Pons (tissue), 1 donor: ENCODE measurements at regions not wholly inside any gene's neighbourhood (a gene's known extent, or its start where the extent isn't known, plus 50 kb on each side); places are given as distances from the start of the nearest gene placed in this dataset.
"Not testable (repeated sequence)": the region's sequence is repeated elsewhere in the genome, so short reads cannot be mapped to it uniquely, and the experiment has no call there.

Source experiments
- DNase-seq: peaks from one replicate; pipeline ENCODE4 v3.0.0-alpha.2; 2016; ENCODE audit warnings: low spot score

DNA sequence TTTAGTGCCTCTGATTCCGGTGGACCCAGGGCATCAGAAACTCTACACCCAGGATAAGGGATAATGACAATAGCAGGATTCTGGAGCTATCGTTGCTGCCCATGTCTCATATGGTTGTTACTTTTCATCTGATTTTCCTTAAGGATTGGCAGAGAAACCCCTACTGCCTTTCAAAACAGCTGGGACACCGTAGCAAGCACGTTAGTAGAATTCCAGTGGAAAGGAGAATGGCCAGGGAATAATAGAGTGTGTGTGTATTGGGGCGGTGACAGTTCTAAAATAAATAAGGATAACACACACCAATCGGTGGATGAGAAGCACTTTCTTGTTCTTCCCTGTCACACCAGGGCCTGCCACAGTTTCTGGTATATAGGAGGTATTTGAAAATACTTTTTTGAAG is 251.8 kb downstream of the HAPSTR1 start:
- no peak for DNase-seq

DNA sequence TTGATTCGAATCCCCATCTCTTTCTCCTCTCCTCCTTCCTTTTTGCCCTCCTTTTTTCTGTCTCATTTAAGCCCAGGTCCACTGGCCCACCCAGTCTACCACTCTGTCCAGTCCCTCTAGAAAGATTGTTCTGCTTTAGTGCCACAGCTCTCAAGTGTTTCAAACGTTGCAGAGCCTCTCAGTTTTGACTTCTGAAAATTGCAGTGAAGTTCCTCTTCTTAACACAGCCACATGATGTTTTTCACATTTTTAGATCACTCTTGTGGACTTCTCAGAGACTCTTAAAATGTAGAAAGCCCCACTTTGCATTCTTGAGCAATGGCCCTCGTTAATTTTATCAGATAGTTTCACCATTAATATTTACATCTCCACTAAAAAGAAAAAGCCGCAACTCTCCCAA is 253.1 kb downstream of the HAPSTR1 start:
- peak; percentile 61 for DNase-seq

DNA sequence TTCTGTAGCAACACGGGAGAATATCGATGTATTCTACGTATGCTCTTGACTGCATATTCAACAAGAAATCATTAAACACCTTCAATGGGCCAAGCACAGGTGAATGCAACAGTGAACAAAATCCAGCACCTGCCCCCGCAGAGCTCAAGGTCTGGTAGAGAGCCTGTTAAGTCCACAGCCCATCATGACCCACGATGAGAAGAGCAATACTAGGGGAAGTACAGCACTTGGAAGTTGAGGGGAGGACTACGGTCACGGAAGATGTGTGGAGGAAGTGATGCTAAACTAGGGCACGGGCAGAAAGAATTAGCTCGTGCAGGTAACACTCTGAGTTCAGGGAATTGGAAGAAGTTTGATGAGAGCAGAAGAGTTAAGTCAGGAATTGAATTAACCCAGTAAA is 253.6 kb downstream of the HAPSTR1 start:
- DNase-seq, result peak; percentile 26

DNA sequence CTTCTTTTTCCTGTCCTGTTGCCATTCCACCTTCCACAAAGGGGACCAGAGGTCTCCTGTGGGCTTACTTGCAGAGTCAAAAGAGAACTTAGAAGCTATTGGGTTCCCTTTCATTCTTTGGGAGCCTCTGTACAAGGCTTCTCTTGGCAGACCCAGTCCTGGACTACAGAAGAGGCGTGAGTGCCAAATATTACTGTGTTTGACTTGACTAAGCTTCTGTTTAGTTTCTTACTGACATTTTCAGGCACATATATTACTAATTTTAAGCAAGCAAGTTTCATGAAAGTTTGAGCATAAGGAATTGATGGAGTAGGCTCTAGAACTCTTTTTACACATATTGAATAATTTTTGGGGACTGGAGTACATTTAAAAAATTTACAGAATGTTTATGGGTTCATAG is 254.4 kb downstream of the HAPSTR1 start:
- no peak for DNase-seq

DNA sequence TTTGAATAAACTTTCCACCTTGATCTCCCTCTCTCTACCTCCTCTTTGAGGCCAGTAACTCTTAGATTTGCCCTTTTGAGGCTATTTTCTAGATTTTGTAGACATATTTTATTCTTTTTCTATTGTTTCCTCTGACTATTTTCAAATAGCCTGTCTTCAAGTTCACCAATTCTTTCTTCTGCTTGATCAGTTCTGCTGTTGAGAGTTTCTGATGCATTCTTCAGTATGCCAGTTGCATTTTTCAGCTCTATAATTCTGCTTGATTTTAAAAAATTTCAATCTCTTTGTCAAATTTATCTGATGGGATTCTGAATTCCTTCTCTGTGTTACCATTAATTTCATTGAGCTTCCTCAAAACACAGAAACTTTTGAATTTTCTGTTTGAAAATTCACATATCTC is 257.5 kb downstream of the HAPSTR1 start:
- DNase-seq, result no peak

DNA sequence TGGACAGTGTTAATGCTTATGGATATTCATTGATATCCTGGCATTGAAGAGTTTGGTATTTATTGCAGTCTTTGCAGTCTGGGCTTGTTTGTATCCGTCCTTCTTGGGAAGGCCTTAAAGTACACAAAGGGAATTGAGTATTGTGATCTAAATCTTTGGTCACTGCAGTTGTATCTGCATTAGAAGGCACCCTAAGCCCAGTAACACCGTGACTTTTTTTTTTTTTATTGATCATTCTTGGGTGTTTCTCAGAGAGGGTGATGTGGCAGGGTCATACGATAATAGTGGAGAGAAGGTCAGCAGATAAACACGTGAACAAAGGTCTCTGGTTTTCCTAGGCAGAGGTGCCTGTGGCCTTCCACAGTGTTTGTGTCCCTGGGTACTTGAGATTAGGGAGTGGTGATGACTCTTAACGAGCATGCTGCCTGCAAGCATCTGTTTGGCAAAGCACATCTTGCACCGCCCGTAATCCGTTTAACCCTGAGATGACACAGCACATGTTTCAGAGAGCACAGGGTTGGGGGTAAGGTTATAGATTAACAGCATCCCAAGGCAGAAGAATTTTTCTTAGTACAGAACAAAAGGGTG is 258.0 kb downstream of the HAPSTR1 start:
- not testable (repeated sequence) for DNase-seq

DNA sequence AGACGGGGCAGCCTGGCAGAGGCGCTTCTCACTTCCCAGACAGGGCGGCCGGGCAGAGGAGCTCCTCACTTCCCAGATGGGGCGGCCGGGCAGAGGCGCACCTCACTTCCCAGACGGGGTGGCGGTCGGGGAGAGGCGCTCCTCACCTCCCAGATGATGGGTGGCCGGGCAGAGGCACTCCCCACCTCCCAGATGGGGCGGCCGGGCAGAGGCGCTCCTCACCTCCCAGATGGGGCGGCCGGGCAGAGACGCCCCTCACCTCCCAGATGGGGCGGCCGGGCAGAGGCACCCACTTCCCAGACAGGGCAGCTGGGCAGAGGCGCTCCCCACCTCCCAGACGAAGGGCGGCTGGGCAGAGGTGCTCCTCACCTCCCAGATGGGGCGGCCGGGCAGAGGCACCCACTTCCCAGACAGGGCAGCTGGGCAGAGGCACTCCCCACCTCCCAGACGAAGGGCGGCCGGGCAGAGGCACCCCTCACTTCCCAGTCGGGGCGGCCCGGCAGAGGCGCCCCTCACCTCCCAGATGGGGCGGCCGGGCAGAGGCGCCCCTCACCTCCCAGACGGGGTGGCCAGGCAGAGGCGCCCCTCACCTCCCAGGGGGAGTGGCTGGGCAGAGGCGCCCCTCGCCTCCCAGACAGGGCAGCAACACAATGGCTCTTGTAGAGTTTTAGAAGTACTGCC is 258.8 kb downstream of the HAPSTR1 start:
- DNase-seq, result not testable (repeated sequence)

DNA sequence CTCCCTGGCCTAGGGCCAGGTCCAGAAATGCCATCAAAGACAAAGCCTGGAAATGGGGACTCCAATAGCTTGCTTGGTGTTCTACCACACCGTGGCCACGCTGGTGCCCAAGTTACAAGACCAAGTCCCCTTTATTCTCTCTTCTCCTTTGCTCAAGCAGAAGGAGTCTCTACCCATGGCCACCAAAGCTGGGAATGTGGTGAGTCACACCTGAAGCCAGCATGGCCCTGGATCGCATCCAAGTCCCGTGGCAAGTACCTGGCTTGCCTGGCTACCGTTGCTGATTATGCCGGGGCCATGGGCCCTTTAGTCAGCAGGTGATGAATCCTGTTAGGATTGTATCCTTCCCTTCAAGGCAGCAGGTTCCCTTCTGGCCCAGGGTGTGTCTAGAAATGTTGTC is 260.0 kb downstream of the HAPSTR1 start:
- no peak for DNase-seq

DNA sequence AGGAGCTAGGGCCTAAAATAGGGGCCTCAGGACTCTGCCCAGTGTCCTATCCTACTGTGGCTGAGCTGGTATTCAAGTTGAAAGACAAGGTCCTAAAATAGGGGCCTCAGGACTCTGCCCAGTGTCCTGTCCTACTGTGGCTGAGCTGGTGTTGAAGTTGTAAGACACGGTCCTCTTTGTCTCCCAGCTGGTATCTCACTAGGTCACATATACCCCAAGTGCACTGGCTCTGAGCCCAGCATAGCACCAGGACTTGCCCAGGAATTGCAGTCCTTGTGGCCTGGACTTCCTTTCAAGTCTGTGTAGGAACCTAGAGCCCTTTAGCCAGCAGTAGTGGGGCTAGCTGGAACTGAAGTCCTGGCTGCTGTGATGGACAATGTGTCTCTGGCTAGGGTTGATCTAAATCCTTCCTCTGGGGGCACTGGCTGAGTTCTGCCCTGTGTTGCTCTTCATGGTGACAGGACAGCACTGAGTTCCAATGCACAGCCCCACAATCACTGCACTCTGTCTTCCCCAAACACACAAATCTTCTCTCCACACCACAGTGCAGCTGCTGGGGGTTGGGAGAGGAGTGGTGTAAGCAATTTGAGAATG is 260.5 kb downstream of the HAPSTR1 start:
- DNase-seq, result no peak

DNA sequence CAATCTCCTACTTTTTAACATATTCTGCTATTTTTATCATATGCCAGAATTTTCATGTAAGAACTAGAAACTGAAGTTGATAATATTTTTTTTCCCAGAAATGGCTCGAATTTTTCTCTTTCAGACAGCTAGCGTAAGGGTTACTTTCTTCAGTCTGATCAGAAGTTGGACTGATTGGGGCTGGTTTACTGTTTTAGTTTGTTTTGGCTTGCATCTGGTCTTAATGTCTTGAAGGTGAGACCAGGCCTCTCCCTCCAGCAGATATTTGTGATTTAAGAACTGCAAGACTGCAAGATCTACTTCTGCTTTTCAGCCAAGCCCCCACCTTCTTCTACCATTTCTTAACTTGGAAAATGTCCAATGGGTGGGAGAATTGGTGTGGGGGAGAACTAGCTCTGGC is 266.4 kb downstream of the HAPSTR1 start:
- DNase-seq, result no peak

DNA sequence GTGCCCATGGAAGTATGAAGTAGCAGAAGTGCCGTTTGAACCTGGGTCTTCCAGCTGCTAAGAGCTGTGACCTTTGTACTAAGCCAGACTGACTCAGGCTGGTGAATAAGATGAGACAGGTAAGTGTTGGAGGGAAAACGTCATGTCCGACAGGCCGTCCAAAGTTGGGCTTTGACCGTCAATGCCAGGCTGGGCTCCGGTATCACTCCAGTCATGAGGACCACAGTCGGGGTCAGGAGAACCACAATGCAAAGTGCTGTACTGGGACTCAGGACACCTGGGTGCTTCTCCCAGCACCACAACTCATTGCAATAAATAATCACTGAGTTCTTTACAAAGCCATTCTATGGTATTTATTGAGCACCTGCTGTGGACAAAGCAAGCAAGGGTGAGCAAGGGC is 268.6 kb downstream of the HAPSTR1 start:
- no peak for DNase-seq

DNA sequence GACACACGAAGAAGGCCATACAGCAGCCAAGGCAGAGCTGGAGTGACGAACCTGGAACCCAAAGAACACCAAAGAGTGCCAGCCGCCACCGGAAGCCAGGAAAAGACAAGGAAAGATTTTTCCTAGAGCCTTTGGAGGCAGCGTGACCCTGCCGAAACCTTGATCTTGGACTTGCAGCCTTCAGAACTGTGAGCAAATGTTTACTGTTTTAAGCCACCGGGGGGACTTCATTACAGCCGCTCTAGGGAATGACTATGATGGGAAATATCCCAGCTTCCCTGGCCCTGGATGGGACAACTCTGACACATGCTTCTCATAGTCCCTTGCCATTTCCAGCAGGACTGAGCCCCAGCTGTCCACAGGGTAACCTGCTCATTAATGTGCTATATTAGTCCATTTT is 270.6 kb downstream of the HAPSTR1 start:
- DNase-seq, result no peak

DNA sequence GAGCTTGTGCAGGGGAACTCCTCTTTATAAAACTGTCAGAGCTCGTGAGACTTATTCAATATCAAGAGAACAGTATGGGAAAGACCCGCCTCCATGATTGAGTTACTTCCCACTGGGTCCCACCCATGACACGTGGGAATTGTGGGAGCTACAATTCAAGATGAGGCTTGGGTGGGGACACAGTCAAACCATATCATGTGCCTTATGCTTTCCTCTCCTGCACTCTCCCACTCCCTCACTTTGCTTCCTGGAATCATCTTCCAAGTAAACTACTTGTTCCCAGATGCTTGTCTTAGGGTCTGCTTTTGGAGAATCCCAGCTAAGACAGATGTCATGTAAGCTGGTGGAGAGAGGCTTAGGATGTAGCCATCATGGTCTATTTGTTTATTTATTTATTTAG is 271.2 kb downstream of the HAPSTR1 start:
- DNase-seq, result no peak

DNA sequence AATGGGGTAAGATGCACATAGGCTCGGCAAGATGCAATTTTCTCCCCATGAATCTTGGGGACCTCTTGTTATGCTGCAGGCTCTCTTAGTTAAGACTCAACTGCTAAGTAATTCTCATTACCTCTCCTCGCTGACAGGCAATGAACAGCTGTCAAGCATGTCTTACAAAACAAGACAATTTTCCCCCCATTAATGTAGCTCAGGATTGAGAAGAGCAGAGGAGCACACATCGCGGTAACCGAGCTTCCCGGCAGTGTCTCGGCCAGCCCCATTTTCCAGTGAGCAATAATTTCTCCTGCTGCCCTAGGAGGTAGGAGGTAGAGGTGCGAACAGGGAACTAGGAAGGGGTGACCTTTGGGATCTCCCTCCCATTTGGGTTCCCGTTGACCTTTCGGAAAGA is 272.1 kb downstream of the HAPSTR1 start:
- DNase-seq, result no peak

DNA sequence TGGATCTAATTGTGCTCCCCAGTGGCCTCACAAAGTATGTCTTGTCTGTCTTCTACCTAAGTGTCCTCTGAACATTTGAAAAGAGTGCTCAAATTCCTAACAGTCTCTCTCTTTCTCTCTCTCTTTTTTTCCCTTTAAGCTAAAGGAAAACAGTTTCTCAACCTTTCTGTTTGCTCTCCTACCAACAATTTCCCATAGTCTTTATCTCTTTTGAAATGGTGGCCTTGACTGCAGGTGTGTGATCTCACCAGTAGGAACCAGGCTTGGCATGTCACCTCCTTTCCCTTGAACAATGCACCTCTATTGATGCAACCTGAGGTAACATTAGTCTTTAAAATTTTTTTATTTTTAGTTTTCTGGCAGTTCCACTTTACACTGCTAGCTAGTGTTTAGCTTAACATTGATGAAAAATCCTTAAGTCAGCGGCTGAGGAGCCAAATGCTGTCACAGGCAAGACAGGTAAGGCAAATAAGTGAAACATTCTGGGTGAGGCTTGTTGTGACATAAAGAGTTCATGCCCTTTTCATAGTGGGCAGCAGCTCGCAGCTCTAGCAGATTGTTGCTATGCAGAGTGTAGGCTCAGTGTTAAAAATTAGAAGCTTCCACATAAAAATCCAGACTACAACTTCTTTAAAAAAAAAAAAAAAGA is 273.4 kb downstream of the HAPSTR1 start:
- no peak for DNase-seq

DNA sequence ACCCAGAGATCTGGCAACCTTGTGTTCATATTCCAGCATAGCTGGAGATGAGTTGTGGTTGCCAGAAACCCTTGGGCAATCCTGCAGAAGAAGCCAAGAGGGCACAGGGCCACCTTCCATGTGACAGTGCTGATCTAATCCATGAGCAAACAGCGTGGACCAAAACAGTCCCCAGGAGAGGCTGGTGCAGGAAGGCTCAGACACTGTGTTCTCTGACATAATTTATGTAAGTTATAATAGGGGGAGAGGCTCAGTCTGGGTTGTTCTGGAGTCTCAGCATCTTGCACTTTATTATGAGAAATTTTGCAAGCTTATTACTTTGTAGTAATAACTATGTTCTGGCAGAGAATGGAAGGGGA is 273.9 kb downstream of the HAPSTR1 start:
- peak; percentile 89 for DNase-seq

DNA sequence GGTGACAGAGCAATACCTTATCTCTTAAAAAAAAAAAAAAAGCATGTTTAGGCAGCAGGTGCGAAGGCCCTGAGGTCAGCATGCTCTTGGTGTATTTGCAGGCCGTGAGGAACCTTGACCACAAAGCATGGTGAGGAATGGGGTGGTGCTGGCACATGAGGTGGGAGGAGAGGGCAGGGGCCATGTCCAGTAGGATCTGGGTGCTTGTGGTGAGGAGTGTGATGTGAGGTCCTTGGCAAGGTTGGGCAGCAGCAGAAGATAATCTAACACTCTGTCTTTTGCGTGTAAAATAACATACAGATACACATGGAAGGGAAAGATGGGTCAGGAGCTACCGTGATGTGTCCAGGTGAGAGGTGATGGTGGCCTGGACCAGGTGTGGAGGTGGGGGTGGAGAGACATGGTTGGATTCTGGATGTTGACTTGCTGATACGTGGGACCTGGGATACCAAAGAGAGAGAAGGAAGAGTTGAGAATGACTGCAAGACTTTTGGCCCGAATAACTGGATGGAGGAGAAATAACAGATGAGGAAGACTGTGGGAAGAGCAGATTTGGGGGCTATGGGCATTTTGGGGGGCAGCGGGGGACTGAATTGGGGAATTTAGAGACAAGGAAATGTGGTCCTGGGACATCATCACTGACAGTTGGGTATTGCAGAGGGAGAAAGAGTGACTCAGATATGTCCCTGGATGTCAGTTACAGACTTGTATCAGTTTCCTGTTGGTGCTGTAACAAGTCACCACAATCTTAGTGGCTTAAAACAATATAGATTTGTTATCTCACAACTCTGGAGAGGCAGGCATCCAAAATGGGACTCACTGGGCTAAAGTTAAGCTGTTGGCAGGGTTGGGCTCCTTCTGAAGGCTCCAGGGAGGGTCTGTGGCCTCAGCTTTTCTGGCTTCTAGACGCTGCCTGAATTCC is 274.9 kb downstream of the HAPSTR1 start:
- DNase-seq, result no peak

DNA sequence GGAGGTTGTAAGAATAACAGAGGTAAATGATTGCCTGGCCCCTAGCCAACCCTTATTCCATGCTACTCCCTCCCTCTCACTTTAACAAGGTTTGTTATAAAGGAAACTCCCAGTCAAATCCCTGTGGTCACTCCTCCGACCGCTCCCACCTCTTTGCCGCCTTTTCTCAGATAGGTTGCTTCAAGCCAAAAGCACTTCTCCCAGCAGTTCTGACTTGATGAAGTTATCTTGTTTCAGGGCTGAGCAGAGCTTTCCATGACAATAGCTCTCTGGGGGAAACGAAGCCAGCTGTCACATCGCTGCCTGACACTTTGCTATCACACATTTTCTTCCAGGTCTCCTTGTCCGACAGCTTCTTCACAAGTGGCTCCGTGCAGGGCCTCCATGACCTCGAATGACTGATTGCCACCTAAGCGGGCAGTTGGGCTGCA is 278.6 kb downstream of the HAPSTR1 start:
- DNase-seq, result no peak

DNA sequence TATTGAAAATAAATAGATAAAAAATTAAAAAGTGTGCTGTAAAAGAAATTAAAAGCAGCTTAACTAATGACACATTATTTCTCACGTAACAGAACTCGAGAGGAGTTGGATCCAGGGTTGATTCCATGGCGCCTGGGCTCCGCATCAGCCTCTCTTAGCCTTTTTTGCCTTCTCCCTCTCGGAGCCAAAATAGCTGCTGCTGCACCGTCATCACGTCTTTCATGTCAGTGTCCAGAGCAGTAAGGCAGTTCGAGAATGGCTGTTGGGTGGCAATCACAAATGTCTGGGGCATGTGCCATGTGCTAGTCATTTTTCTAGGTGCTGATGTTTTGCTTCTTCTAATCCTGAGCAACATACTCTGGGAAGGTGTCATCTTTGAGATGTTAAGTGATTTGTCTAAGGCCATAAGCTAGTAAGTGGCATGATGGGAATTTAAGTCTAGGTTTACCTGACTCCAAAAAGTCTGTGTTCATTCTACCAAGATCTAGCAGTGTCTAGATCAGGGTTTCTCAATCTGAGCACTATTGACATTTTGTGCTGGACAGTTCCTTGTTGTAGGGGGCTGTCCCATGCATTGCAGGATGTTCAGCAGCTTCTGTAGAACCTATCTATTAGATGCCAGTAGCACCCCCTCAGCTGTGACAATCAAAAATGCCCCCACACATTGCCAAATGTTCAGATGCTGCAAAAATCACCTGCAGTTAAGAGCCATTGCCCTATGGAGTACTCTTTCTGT is 280.4 kb downstream of the HAPSTR1 start:
- DNase-seq, result no peak

DNA sequence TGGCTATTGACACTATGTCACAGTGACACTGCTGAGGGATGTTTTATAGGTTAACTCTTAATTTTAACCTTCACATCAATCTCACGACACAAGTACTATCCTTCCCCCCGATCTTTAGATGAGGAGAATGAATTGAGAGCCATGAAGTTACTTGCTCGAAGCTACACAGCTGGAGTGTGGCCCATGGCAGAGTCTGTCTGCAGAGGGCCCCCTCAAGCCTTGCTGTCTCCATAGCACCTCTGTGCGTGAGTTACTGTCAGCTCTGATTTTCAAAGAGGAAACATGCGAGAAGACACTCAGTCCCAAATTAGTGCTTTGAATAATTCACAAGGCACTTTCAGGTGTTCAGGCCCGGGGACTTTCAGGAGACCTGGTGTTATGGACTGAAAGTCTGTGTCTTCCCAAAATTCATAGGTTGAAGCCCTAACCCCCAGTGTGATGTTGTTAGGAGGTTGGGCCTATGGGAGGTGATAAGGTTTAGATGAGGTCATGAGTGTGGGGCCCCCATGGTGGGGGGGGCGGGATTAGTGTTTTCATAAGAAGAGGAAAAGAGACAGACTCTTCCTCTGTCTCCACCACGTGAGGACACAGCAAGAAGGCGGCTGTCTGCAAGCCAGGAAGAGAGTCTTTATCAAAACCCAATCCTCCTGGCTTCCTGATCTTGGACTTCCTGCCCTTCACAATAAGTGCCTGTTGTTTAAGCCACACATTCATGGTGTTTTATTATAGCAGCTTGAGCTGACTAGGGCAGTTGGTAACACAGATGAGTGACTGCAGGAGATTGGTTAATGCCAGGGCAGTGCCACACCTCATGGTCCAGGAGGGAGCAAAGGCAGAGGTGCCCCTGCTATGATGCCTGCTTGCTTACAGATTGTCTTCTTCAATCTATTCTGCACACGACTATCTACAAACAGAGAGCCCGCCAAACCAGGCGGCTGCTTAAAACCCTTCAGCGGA is 281.8 kb downstream of the HAPSTR1 start:
- DNase-seq, result peak; percentile 21
